Spleen (tissue), 11 donors: ENCODE measurements at regions not wholly inside any gene's neighbourhood (a gene's known extent, or its start where the extent isn't known, plus 50 kb on each side); places are given as distances from the start of the nearest gene placed in this dataset.

Experiments
- DNase-seq: peaks from one replicate; pipeline ENCODE4 v3.0.0-alpha.2; 2020
- H3K27ac ChIP-seq, 8 donors: fragments of 200-600 bp; sonication (generic) in 7 of 8; 1 replicate in 4 of 8; 2 replicates in 4 of 8; pipeline versions ENCODE4 v1.5.0 to v1.8.0; 2016 to 2021; ENCODE audit warnings: inconsistent platforms in 4 of 8, mild to moderate bottlenecking in 4 of 8, moderate library complexity in 1 of 8
- H3K27me3 ChIP-seq, 7 donors: fragments of 200-600 bp; sonication (generic) in 6 of 7; replicated peaks in 1 of 7; 1 replicate in 4 of 7; 2 replicates in 3 of 7; pipeline versions ENCODE4 v1.5.0 to v1.8.0; 2016 to 2021; ENCODE audit warnings: inconsistent platforms in 3 of 7, mild to moderate bottlenecking in 1 of 7
- H3K36me3 ChIP-seq, 6 donors: fragments of 200-600 bp; sonication (generic) in 5 of 6; 1 replicate in 4 of 6; 2 replicates in 2 of 6; pipeline versions ENCODE4 v1.5.0 to v1.8.0; 2016 to 2021; ENCODE audit warnings: inconsistent platforms in 2 of 6
- H3K4me1 ChIP-seq, 6 donors: fragments of 200-600 bp; sonication (generic) in 5 of 6; 1 replicate in 3 of 6; 2 replicates in 3 of 6; pipeline versions ENCODE4 v1.5.0 to v1.8.0; 2016 to 2021; ENCODE audit warnings: inconsistent platforms in 3 of 6
- H3K4me3 ChIP-seq, 8 donors: fragments of 200-600 bp; sonication (generic) in 7 of 8; 1 replicate in 4 of 8; 2 replicates in 4 of 8; pipeline versions ENCODE4 v1.5.0 to v1.8.0; 2016 to 2021; ENCODE audit warnings: inconsistent platforms in 4 of 8, mild to moderate bottlenecking in 4 of 8, moderate library complexity in 2 of 8
- H3K9me3 ChIP-seq, 8 donors: fragments of 200-600 bp; sonication (generic) in 7 of 8; 1 replicate in 4 of 8; 2 replicates in 4 of 8; pipeline versions ENCODE4 v1.5.0 to v1.8.0; 2016 to 2021; ENCODE audit warnings: inconsistent platforms in 4 of 8
- POLR2A ChIP-seq, 3 donors: fragments of 450-650 bp; IDR thresholded peaks; one replicate each; pipeline ENCODE4 v1.5.1; 2017; ENCODE audit warnings: antibody characterized with exemption in 3 of 3, mild to moderate bottlenecking in 1 of 3
- POLR2AphosphoS5 ChIP-seq, 3 donors: sonication (generic); formaldehyde crosslinking; IDR thresholded peaks; one replicate each; pipeline ENCODE4 v1.5.1; 2017; ENCODE audit warnings: antibody characterized with exemption in 3 of 3
- WGBS, 5 donors: extraction: QIAGEN DNeasy Blood & Tissue Kit in 3 of 5; methylation state at CpG; one replicate each; pipeline versions ENCODE4 v1.1.5 to v1.1.7; 2013 to 2018; 5-methylcytosine and 5-hydroxymethylcytosine counted together
- intact Hi-C: fragments of 100-400 bp; cut with DNase I; formaldehyde crosslinking; loops from one replicate; pipeline ENCODE4 v1.15.0; 2023; ENCODE audit warnings: low total_unique reads
- TF ChIP-seq, protein P1 (sequence below), 11 experiments: fragments of 200-600 bp in 7 of 11; fragments of 450-650 bp in 4 of 11; sonication (generic) in 4 of 11; IDR thresholded peaks in 8 of 11; conservative IDR thresholded peaks in 3 of 11; 1 replicate in 7 of 11; 2 replicates in 4 of 11; pipeline versions ENCODE4 v1.4.0 to v1.8.0; 2016 to 2021; ENCODE audit warnings: antibody characterized with exemption in 11 of 11, inconsistent platforms in 4 of 11, mild to moderate bottlenecking in 1 of 11
- donor health status: healthy with polysubstance abuse.
- donor health status: DM: no; HTN: no; CAD: no; lungs with moderate emphysema.
- donor health status: DM: no; HTN: no; CAD: no.
- donor health status: Bipolar disorder and iron deficiency.
- donor health status: healthy.
- donor health status: DM: no; HTN: no; CAD: no.
- donor health status: DM: yes; HTN: yes; CAD: no.

DNA sequence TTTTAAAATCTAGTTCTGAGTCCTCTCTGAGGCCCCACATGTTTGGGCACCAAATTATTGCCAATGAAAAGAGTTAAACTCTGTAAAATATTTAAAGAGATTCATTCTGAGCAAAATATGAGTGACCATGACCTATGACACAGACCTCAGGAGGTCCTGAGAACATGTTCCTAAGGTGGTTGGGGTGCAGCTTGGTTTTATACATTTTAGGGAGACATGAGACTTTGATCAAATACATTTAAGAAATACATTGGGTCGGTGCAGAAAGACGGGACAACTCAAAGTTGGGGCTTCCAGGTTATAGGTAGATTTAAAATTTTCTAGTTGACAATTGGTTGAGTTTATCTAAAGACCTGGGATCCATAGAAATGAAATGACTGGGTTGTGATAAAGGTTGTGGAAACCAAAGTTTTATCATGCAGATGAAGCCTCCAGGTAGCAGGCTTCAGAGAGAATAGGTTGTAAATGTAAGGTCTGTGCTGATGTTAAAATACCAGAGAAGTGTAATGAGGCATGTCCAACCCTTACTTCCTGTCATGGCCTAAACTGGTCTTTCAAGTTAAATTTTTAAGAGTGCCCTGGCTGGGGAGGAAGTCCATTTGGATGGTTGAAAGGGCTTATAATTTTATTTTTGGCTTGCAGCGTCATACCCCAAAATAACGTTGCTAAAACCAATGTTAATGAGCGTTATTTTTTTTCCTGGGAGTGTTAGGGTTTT is 274.9 kb downstream of the NUF2 start:
- no peak overlapping the region for H3K27ac ChIP-seq
- DNase-seq: no peak
- no peaks in the 10 kb centered on the region for H3K36me3 ChIP-seq
- TF ChIP-seq, protein P1, sequence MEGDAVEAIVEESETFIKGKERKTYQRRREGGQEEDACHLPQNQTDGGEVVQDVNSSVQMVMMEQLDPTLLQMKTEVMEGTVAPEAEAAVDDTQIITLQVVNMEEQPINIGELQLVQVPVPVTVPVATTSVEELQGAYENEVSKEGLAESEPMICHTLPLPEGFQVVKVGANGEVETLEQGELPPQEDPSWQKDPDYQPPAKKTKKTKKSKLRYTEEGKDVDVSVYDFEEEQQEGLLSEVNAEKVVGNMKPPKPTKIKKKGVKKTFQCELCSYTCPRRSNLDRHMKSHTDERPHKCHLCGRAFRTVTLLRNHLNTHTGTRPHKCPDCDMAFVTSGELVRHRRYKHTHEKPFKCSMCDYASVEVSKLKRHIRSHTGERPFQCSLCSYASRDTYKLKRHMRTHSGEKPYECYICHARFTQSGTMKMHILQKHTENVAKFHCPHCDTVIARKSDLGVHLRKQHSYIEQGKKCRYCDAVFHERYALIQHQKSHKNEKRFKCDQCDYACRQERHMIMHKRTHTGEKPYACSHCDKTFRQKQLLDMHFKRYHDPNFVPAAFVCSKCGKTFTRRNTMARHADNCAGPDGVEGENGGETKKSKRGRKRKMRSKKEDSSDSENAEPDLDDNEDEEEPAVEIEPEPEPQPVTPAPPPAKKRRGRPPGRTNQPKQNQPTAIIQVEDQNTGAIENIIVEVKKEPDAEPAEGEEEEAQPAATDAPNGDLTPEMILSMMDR (IDR thresholded peaks at IDR 0.05 in 8 of 11, conservative IDR thresholded peaks at IDR 0.05 in 3 of 11): no peak
- TF ChIP-seq POLR2A (IDR thresholded peaks at IDR 0.05): no peak
- no peak for TF ChIP-seq POLR2AphosphoS5 (IDR thresholded peaks at IDR 0.05)
- no peak overlapping the region for H3K4me3 ChIP-seq
- H3K4me1 ChIP-seq: no peaks in the 10 kb centered on the region
- WGBS, 5 donors: 48 to 62% (median 60%) methylated on average over 5 of the region's 5 CpGs
- intact Hi-C loops: no loop called here
- peaks cover 0 to 24% (median 0%) of the 10 kb centered on the region in 8 donors for H3K9me3 ChIP-seq
- H3K27me3 ChIP-seq: no peaks in the 10 kb centered on the region

DNA sequence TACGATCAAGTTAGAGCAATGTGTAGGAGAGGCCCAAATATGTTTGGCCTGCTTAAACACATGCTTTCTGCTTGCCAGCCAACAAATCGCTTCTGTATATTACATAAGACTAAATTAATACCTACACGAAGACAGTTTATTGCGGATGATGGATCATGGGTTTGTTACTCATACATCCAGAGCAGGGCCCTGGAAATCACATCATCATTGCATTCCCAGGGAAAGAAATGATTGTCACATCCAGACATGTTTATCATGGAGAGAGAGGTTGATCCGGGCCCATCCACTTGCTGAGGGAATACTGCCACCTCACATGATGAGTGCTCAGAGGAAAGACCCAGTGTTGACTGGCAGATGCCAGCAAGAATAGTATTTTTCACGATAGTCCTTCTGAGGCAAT is 282.6 kb downstream of the NUF2 start:
- H3K4me1 ChIP-seq: no peaks in the 10 kb centered on the region
- no peaks in the 10 kb centered on the region for H3K9me3 ChIP-seq
- H3K36me3 ChIP-seq: no peaks in the 10 kb centered on the region
- no peaks in the 10 kb centered on the region for H3K27me3 ChIP-seq
- intact Hi-C loops: no loop called here
- no peak overlapping the region for H3K27ac ChIP-seq
- no peak for DNase-seq
- TF ChIP-seq POLR2A (IDR thresholded peaks at IDR 0.05): no peak
- TF ChIP-seq POLR2AphosphoS5 (IDR thresholded peaks at IDR 0.05): no peak
- TF ChIP-seq, protein P1 (IDR thresholded peaks at IDR 0.05 in 8 of 11, conservative IDR thresholded peaks at IDR 0.05 in 3 of 11): no peak
- WGBS, 5 donors: 85 to 97% (median 88%) methylated on average over 6 of the region's 6 CpGs
- no peak overlapping the region for H3K4me3 ChIP-seq

DNA sequence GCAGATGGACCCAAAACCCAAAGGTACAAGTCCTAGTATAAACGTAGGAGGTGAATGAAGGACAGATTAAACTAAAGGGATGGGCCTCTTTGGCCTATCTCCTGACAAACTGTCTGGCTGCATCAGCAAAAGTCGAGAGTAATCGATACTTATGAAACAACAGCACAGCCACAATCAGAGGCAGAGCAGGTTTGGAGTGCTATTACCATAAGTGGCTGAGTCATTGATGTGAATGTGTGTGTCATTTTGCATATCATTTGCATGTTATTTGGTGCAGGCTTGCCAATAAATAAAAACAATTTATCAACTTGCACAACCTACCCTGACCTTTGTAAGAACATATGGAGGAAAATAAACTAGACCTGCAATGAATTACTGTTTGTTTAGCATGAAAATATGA is 283.1 kb downstream of the NUF2 start:
- 69 to 84% (median 72%) methylated on average over 3 of the region's 3 CpGs for WGBS, 5 donors
- H3K36me3 ChIP-seq: no peaks in the 10 kb centered on the region
- H3K27ac ChIP-seq: no peak overlapping the region
- H3K27me3 ChIP-seq: no peaks in the 10 kb centered on the region
- TF ChIP-seq POLR2A (IDR thresholded peaks at IDR 0.05) (no peak), POLR2AphosphoS5 (IDR thresholded peaks at IDR 0.05) (no peak)
- TF ChIP-seq, protein P1 (IDR thresholded peaks at IDR 0.05 in 8 of 11, conservative IDR thresholded peaks at IDR 0.05 in 3 of 11): no peak
- H3K4me1 ChIP-seq: no peaks in the 10 kb centered on the region
- intact Hi-C loops: no loop called here
- no peaks in the 10 kb centered on the region for H3K9me3 ChIP-seq
- H3K4me3 ChIP-seq: no peak overlapping the region
- DNase-seq: no peak

DNA sequence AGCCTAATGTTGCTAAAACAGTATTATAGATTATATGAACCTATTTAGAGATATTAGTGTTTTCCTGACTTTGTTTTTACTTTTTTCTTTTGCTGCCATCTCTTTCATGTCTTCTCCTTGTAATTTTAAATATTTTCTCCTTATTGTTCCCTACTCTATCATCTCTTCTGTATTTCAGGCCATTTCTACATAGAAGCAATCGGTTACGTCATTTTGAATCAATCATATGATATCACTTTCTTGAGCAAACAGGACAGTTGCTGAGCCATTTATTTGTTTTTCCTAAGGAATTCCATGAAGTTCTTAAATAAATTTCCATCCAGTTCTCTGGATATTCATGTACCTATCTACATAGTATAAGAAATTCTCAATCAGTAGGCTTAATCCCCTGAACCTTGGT is 287.2 kb downstream of the NUF2 start:
- 89 to 96% (median 94%) methylated on average over 2 of the region's 2 CpGs for WGBS, 5 donors
- Histone ChIP-seq H3K4me1 (no peaks in the 10 kb centered on the region), H3K9me3 (no peaks in the 10 kb centered on the region), H3K27ac (no peak overlapping the region), H3K36me3 (no peaks in the 10 kb centered on the region), H3K27me3 (no peaks in the 10 kb centered on the region), H3K4me3 (no peak overlapping the region)
- no peak for TF ChIP-seq POLR2AphosphoS5 (IDR thresholded peaks at IDR 0.05)
- TF ChIP-seq, protein P1 (IDR thresholded peaks at IDR 0.05 in 8 of 11, conservative IDR thresholded peaks at IDR 0.05 in 3 of 11): no peak
- no peak for TF ChIP-seq POLR2A (IDR thresholded peaks at IDR 0.05)
- DNase-seq: no peak
- intact Hi-C loops: no loop called here
